HCT116 (cell line): ENCODE measurements at regions not wholly inside any gene's neighbourhood (a gene's known extent, or its start where the extent isn't known, plus 50 kb on each side); places are given as distances from the start of the nearest gene placed in this dataset.

Experiments
- ATAC-seq: fragments of 200-7000 bp; cut with Tn5 transposase; 2 replicates; pipeline ENCODE4 v1.9.1; 2020; ENCODE audit warnings: mild to moderate bottlenecking, moderate library complexity
- BruUV-seq: library from RNA; stranded (reverse); fragments of 400-500 nt; replicated peaks from 2 replicates; lab custom pipeline; 2021; lab: Mats Ljungman, UMichigan
- CTCF ChIA-PET: fragments of 300-600 bp; sonication (Branson Sonifier 250); formaldehyde crosslinking; loops from one replicate; lab custom pipeline; 2021; ENCODE audit warnings: antibody characterized with exemption; lab: Charles Lee
- POLR2A ChIA-PET: fragments of 300-600, 350-600 bp; sonication (Branson Sonifier 250); formaldehyde crosslinking; loops from one replicate; lab custom pipeline; 2021; ENCODE audit warnings: antibody characterized with exemption; lab: Charles Lee
- RAD21 ChIA-PET, 2 experiments: fragments of 300-600 bp; sonication (Branson Sonifier 250); formaldehyde crosslinking; loops; one replicate each; lab custom pipeline; 2023; ENCODE audit warnings: low total read pairs in 2 of 2; ENCODE audit not compliant: uncharacterized antibody in 2 of 2, unreplicated experiment in 2 of 2, low non-redundant PET in 1 of 2; lab: Charles Lee
- DNase-seq: peaks from one replicate; pipeline ENCODE4 v3.0.0-alpha.2; 2010; ENCODE audit warnings: low read depth, low spot score
- H2AFZ ChIP-seq: fragments of 200-600 bp; shearing (Covaris generic), sonication (generic); 2 replicates; pipeline ENCODE4 v1.6.1; 2017; ENCODE audit warnings: low read depth, mixed run types, mixed read lengths, antibody characterized with exemption, low read length; ENCODE audit not compliant: poor library complexity, severe bottlenecking
- H3K27ac ChIP-seq: 2 replicates; pipeline ENCODE4 v1.5.1; 2012; ENCODE audit warnings: low read depth, low read length
- H3K27me3 ChIP-seq: fragments of 200-600 bp; sonication (generic); 2 replicates; pipeline ENCODE4 v1.6.1; 2016; ENCODE audit warnings: mixed run types, low read length, mixed read lengths; ENCODE audit not compliant: insufficient read depth
- H3K36me3 ChIP-seq, 2 experiments: fragments of 200-500 bp in 1 of 2; fragments of 200-600 bp in 1 of 2; sonication (Bioruptor generic) in 1 of 2; sonication (generic) in 1 of 2; 2 replicates each; pipeline versions ENCODE4 v1.5.1 to v1.6.1; 2014 to 2016; ENCODE audit warnings: low read length in 2 of 2, inconsistent platforms in 1 of 2, mixed read lengths in 1 of 2, mixed run types in 1 of 2; ENCODE audit not compliant: insufficient read depth in 2 of 2, control insufficient read depth in 1 of 2
- H3K4me1 ChIP-seq, 2 experiments: fragments of 200-600 bp in 1 of 2; sonication (generic) in 1 of 2; 2 replicates each; pipeline versions ENCODE4 v1.5.1 to v1.6.1; 2012 to 2017; ENCODE audit warnings: low read length in 2 of 2, inconsistent platforms in 1 of 2, mild to moderate bottlenecking in 1 of 2, mixed read lengths in 1 of 2, mixed run types in 1 of 2, moderate library complexity in 1 of 2; ENCODE audit not compliant: insufficient read depth in 2 of 2, control insufficient read depth in 1 of 2
- H3K4me2 ChIP-seq: fragments of 200-600 bp; sonication (generic); 2 replicates; pipeline ENCODE4 v1.6.1; 2017; ENCODE audit warnings: mixed run types, low read length, mixed read lengths
- H3K4me3 ChIP-seq, 2 experiments: fragments of 200-600 bp in 1 of 2; sonication (generic) in 1 of 2; replicated peaks in 1 of 2; 2 replicates each; pipeline ENCODE4 v1.5.1; 2011 to 2016; ENCODE audit warnings: low read length in 2 of 2, control low read depth in 1 of 2, low read depth in 1 of 2, mild to moderate bottlenecking in 1 of 2, mixed read lengths in 1 of 2, mixed run types in 1 of 2
- H3K79me2 ChIP-seq: fragments of 200-600 bp; sonication (generic); 2 replicates; pipeline ENCODE4 v1.6.1; 2017; ENCODE audit warnings: mild to moderate bottlenecking, mixed run types, low read length, moderate library complexity, mixed read lengths; ENCODE audit not compliant: insufficient read depth
- H3K9ac ChIP-seq: fragments of 200-600 bp; sonication (generic); 2 replicates; pipeline ENCODE4 v1.6.1; 2016; ENCODE audit warnings: low read length, mixed read lengths
- H3K9me2 ChIP-seq: fragments of 200-600 bp; sonication (generic), shearing (Covaris generic); 2 replicates; pipeline ENCODE4 v1.6.1; 2017; ENCODE audit warnings: mixed run types, mild to moderate bottlenecking, moderate library complexity; ENCODE audit not compliant: insufficient read depth
- H3K9me3 ChIP-seq, 2 experiments: fragments of 200-500 bp in 1 of 2; fragments of 200-600 bp in 1 of 2; sonication (Bioruptor generic) in 1 of 2; sonication (generic) in 1 of 2; 2 replicates each; pipeline ENCODE4 v1.6.1; 2014 to 2017; ENCODE audit warnings: low read length in 2 of 2, mixed read lengths in 2 of 2, inconsistent platforms in 1 of 2, low read depth in 1 of 2, mild to moderate bottlenecking in 1 of 2, mixed run types in 1 of 2, moderate library complexity in 1 of 2; ENCODE audit not compliant: control insufficient read depth in 1 of 2, insufficient read depth in 1 of 2
- H4K20me1 ChIP-seq: fragments of 200-600 bp; sonication (generic), shearing (Covaris generic); 2 replicates; pipeline ENCODE4 v1.6.1; 2017; ENCODE audit warnings: mixed run types, mild to moderate bottlenecking, moderate library complexity; ENCODE audit not compliant: insufficient read depth
- EGR1 ChIP-seq: IDR thresholded peaks from 2 replicates; pipeline ENCODE4 v1.6.1; 2012; ENCODE audit warnings: low read depth
- REST ChIP-seq: IDR thresholded peaks from 2 replicates; pipeline ENCODE4 v1.6.1; 2012; ENCODE audit warnings: low read depth
- TCF7L2 ChIP-seq: IDR thresholded peaks from 2 replicates; pipeline ENCODE4 v1.7.0; 2011; ENCODE audit warnings: borderline replicate concordance, inconsistent platforms; ENCODE audit not compliant: insufficient read depth, insufficient read length; ENCODE audit errors: extremely low read depth
- intact Hi-C: fragments of 100-400 bp; cut with micrococcal nuclease; formaldehyde crosslinking; loops from 2 replicates; pipeline ENCODE4 v1.10.0; 2022

- no peaks in the 10 kb centered on the region for H3K9me3 ChIP-seq
- BruUV-seq, result no TSS peak
Measured at GRCh38 chr2:238668426-238668825, 179.5 kb upstream of the TWIST2 start.

More at GRCh38 chr2:238668426-238668825, 179.5 kb upstream of the TWIST2 start:
- Histone ChIP-seq H3K79me2 (no peaks in the 10 kb centered on the region), H3K4me1 (no peaks in the 10 kb centered on the region), H3K4me2 (no peak overlapping the region), H3K27ac (no peak overlapping the region), H3K27me3 (no peaks in the 10 kb centered on the region), H3K4me3 (no peak overlapping the region), H3K9me2 (no peaks in the 10 kb centered on the region), H3K36me3 (no peaks in the 10 kb centered on the region), H3K9ac (no peak overlapping the region), H2AFZ (no peak overlapping the region), H4K20me1 (no peaks in the 10 kb centered on the region)
- no peak for TF ChIP-seq TCF7L2
- no peak for TF ChIP-seq EGR1
- no peak for TF ChIP-seq REST
- ATAC-seq (no peak), DNase-seq (no peak)
- RAD21 ChIA-PET, result no interaction called here
- POLR2A ChIA-PET, result no interaction called here
- CTCF ChIA-PET, result no interaction called here
- intact Hi-C loops, result no loop called here
